AG04450 (cell line): ENCODE measurements at regions not wholly inside any gene's neighbourhood (a gene's known extent, or its start where the extent isn't known, plus 50 kb on each side); places are given as distances from the start of the nearest gene placed in this dataset.

Experiments
- CTCF ChIA-PET: fragments of 300-600, 350-600 bp; formaldehyde crosslinking; extraction: SDS; loops from one replicate; lab custom pipeline; 2022; ENCODE audit warnings: antibody characterized with exemption, inconsistent platforms; lab: Charles Lee
- POLR2A ChIA-PET: fragments of 350-600 bp; formaldehyde crosslinking; extraction: SDS; loops from one replicate; lab custom pipeline; 2021; ENCODE audit warnings: antibody characterized with exemption, inconsistent platforms; lab: Yijun Ruan, JAX
- DNase-seq: peaks from one replicate; pipeline ENCODE4 v3.0.0-alpha.2; 2011; ENCODE audit warnings: low read depth, low spot score
- H3K27ac ChIP-seq: one replicate; pipeline ENCODE4 v1.5.1; 2012; ENCODE audit warnings: low read depth, low read length, control low read depth
- H3K27me3 ChIP-seq: one replicate; pipeline ENCODE4 v1.6.0; 2012; ENCODE audit warnings: low read length; ENCODE audit not compliant: control insufficient read depth, insufficient read depth
- H3K4me3 ChIP-seq: 2 replicates; pipeline ENCODE4 v1.5.1; 2011; ENCODE audit warnings: mild to moderate bottlenecking, low read depth, low read length, control low read depth
- H3K9me3 ChIP-seq: 2 replicates; pipeline ENCODE4 v1.5.1; 2012; ENCODE audit warnings: low read length; ENCODE audit not compliant: control insufficient read depth, insufficient read depth
- CTCF ChIP-seq: IDR thresholded peaks from 2 replicates; pipeline ENCODE4 v1.5.1; 2011; ENCODE audit warnings: low read depth, low read length, control low read depth, inconsistent platforms

GRCh38 chr2:136212426-136213378 lies 94.8 kb upstream of the CXCR4 start:
- no peak for TF ChIP-seq CTCF
- Histone ChIP-seq H3K4me3 (no peak overlapping the region), H3K27ac (no peak overlapping the region), H3K27me3 (no peaks in the 10 kb centered on the region), H3K9me3 (no peaks in the 10 kb centered on the region)
- ChIA-PET CTCF (no interaction called here), POLR2A (no interaction called here)
- DNase-seq, result no peak

- Histone ChIP-seq H3K9me3 (no peaks in the 10 kb centered on the region), H3K27me3 (no peaks in the 10 kb centered on the region), H3K4me3 (no peak overlapping the region), H3K27ac (peak overlapping the region; percentile 2)
- CTCF ChIA-PET, result no interaction called here
- no peak for DNase-seq
- no peak for TF ChIP-seq CTCF
- POLR2A ChIA-PET, result no interaction called here
Observed at GRCh38 chr2:136211701-136212100, 93.8 kb upstream of the CXCR4 start.

- ChIA-PET CTCF (no interaction called here), POLR2A (no interaction called here)
- H3K27me3 ChIP-seq, result no peaks in the 10 kb centered on the region
- no peak overlapping the region for H3K27ac ChIP-seq
- H3K9me3 ChIP-seq, result no peaks in the 10 kb centered on the region
- DNase-seq, result no peak
- TF ChIP-seq CTCF, result no peak
- no peak overlapping the region for H3K4me3 ChIP-seq
Observed at GRCh38 chr2:136210822-136211221, 92.9 kb upstream of the CXCR4 start.

GRCh38 chr2:136210455-136210805 lies 92.5 kb upstream of the CXCR4 start:
- CTCF ChIA-PET, result no interaction called here
- no peak for DNase-seq
- H3K9me3 ChIP-seq, result no peaks in the 10 kb centered on the region

More at GRCh38 chr2:136210455-136210805, 92.5 kb upstream of the CXCR4 start:
- POLR2A ChIA-PET, result no interaction called here
- no peak for TF ChIP-seq CTCF
- no peak overlapping the region for H3K4me3 ChIP-seq
- H3K27me3 ChIP-seq, result no peaks in the 10 kb centered on the region
- H3K27ac ChIP-seq, result no peak overlapping the region
